Stimulated activated CD8-positive, alpha-beta memory T cell treated with anti-CD3 and anti-CD28 coated beads, Interleukin-12 subunit alpha, Interleukin-12 subunit beta, amount 100 ng/mL, for 4 hours (primary cell): ENCODE measurements at regions not wholly inside any gene's neighbourhood (a gene's known extent, or its start where the extent isn't known, plus 50 kb on each side); places are given as distances from the start of the nearest gene placed in this dataset.
"Not testable (repeated sequence)": the region's sequence is repeated elsewhere in the genome, so short reads cannot be mapped to it uniquely, and the experiment has no call there.

ENCODE experiments used
- DNase-seq: peaks from one replicate; pipeline ENCODE4 v3.0.0-alpha.2; 2020; ENCODE audit warnings: low read depth

DNA sequence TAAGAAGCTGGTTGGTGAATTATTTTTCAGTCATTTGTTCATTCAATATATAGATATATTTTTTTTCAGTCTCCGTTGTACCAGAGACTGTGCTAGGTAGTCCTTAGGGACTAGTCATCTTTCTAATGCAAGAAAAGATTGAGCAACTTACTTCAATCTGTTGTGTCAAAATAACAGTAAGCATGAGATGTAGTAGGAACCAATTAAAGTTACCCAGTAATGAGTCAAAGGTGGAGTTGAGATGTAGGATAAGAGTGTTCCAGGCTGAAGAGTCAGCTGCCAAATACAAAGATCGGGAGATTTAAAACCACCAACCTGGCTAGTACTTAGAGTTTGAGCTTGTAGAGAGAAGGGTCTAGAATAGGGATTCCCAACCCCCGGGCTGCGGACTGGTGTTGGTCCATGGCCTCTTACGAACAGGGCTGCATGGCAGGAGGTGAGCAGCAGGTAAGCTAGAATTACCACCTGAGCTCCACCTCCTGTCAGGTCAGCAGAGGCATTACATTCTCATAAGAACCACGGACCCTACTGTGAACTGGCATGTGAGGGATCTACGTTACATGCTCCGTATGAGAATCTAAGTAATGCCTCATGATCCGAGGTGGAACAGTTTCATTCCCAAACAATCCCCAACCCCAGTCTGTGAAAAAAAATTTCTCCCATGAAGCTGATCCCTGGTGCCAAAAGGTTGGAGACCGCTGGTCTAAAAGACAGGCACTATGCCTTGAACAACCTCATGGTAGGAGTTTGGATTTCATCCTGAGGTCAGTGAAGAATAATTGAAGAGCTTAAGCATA, 1241.5 kb upstream of the WWC1 start:
- no peak for DNase-seq

DNA sequence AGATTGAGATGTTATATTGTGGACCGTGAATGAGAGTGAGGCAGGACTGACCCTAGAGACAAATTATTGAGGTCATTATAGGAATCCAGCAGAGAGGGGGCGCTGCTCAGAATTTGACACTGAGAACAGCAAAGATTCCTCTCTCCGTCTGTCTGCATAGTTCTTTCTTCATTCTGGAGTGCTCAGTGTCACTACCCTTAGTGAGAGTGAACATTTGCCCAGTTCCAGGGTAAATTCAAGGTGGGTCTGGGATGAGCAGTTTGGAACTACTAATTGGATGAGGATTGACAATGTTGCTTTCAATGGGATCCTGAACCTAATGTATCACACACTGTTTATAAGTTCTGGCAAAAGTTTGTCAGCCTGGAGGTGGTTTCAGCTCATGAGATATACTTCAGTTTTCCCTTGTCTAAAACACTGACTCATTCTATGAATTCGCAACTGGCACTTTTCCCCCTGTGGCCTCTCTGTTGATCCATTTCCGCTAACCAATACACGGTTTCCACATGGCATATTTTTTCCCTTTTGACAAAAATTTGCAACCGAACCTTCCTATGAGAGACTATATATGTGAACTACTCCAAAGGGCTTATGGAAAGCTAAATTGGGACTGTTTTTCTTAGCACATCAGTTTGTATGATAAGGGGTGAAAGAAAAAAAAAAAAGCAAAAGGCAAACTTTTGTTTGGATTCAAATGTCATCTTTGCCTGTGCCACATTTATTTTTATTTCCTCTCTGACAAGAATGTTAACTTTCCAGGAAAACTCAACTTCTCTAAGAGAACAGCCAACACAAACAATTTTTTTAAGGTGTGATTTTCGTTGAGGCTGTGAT, 1240.7 kb upstream of the WWC1 start:
- no peak for DNase-seq

DNA sequence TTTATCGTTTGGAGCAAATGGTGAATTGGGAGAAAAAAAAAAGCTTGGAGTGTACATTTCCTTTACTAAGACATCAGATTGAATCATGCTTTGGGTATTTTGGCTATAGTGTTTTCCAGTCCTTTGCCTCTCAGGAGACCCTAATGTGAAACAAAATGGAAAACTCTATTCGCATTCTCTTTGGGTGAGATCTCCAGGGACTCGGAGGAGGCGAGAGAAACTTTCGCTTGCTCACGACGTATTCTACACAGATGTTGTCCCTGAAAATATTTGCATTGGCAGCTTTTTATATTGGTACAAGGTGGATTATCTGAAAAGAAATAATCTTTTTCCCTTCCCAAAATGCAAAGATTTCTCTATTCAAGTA, 1240.1 kb upstream of the WWC1 start:
- DNase-seq, result no peak

DNA sequence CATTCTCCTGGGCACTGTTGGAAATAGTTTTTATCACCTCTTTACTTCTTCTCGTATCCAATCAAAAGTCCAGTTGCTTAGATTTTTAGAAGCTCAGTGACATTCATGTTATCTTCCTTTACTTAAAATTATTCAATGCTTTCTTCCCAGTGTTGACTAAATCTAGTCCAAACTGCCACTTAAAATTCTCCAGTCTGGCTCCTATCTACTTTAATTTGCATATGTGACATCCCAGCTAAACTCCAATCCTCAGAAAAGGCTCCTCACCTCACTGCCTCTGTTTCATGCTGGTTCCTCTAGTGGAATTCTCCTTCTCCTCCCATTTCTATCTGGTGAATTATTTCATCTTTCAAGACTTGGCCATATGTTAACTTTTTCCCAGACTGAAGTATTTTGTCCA, 1238.7 kb upstream of the WWC1 start:
- DNase-seq, result no peak

DNA sequence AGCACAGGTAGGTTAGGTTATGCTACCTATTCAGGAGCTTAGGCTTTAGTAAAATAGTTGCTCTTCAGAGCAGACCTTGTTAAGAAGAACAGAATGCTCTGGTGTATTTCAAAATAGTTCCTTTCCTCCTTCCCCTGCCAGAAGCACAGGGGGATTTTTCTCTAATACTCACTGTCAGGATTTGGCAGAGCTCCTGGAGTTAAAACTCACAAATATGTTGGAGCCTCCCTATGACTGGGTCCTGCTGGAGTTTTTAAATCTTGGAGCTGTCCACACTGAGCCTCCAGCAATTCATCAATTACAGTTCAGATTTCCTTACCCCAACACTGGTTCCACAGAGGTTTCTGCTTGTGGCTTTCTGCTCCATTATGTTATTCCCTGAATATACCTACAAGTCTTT, 1233.8 kb upstream of the WWC1 start:
- DNase-seq, result no peak

DNA sequence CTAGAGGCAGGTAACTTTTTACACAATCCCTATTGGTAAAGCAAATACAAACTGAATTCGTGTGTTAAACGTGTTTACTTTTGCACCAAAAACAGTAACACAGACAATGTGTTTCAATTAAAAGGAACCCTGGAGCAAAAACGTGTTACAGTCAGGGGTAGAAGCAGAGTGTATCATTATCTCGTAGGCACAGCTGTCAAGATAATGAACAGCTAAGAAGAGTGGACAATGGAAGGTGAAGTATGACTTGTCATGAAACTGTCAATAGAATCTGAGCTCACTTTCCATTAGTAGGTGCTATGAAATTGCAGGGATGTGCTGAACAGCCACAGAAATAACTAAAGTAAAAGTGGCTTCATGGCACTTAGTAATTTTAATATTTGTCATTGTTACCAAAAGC, 1229.8 kb upstream of the WWC1 start:
- no peak for DNase-seq

DNA sequence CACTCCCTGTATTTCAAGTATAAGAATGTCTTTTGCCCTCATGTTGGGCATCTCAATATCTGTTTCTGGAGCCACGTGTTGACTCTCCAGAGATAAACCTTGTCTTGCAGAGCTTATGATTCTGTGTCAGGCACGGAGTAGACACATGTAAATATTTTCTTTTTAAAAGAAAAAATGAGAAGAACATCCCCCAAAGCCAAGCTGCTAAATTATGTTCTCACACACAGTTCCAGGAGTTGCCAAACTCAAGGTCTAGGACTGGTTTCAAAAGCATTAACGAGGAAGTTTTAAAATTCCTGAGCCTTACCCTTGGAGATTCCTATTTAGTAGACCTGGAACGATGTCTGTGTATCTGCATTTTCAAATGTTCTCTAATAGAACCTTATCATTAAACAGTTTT, 1228.3 kb upstream of the WWC1 start:
- DNase-seq, result no peak

DNA sequence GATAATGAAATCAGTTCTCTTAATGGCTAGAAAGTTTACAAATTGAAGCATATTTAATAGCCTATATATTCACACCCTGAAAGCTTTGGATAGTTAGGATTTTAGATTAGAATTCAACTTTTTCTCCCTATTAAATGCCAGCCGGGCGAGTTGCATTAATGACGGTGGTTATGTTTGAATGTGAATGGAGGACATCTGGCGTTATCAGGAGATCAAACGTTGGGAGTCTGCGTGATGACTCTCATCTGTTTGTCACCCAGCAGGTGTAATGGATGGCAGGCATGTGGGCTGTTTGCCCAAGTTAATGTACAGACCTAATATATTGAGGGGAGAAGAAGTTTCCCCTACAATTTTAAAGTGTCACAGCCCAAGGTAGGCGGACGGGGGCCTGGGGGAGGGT, 1227.7 kb upstream of the WWC1 start:
- DNase-seq, result no peak

DNA sequence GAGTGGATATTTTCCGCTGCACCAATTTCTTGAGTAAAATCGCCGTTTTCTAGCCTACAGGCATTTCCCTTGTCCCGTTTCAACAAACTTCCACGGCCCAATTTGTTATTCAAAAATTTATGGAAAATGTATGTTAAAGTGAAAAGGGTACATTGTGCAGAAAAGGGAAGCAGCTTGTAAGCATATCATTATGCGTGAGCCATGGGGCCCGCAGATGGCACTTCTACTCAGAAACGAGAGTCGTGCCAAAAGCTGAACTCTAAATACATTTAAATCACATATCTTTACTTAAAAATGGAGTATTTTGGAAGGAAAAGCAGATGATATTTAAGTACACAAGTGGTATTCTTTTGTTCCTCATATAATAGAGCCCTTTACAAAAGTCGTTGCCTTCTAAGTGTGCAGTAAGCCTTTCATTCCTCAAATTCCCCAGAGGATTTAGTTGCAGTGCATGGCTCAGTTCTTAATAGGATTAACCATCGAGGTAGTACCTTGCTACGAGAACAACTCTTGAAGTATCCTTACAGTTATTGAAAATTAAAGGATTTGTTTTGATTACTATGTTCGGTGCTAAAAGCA, 1227.2 kb upstream of the WWC1 start:
- DNase-seq, result no peak

DNA sequence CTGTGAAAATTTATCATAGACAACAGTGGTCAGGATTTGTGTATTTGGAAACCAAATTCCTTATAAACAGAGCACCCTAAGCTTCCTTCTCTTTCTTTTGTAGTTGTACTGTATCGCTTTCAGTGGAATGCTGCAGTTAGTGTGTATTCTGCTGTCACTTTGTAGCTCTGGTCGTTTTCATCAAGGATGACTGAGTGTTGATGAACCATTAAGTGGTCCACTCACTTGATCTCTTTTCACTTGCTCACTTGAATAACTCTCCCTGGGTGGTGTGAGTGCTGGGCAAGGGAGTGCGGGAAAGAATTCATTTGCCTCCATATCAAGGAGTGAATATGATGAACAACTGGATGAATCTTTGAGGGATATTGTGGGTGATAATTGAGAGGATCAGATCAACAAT, 1225.7 kb upstream of the WWC1 start:
- no peak for DNase-seq

DNA sequence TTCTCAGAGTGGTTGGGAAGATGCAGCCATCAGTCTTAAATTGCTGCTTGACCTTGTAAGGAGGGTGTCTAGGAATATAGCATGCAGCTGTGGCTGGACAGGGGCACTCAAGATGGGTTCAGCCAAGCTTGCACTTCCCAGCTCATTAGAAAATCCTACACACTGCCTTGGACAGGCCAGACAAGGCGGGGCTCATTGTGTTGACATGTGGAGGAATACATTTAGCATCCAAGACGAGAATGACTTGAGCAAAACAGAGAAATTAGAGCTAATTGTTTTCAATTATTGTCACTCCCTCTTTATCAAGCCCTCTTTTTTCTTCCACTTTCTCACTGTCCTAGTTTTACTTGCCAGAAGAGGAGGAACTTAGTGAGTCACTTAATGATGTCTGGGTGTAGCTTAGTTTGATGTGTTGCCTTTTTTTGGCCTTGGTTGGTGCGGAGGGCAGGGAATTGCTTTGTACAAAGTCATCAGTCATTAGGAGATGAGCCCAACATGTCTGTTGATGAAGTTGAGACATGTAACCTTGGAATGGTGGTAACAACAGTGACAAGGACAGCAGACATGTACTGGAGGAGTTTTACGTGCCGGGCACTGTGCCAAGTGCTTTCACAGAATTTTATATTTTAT, 1219.3 kb upstream of the WWC1 start:
- no peak for DNase-seq

DNA sequence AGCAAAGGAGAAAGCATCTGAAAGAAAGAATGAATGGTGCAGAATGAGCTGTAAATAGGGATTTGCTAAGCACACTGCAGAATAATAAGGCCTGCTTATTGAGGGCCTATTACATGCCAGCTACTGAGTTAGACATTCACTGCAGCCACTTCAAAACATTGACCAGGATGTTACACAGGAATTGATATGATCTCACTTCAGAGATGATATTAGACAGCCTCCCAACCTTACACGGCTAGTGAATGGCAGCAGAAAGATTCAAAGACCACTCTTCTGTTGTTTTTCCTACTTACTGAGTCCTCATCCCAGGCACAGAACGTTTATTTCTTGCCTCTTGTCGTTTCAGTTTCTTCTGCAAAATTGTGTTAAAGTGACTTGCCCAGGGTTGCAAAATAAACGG, 1209.9 kb upstream of the WWC1 start:
- DNase-seq, result no peak

DNA sequence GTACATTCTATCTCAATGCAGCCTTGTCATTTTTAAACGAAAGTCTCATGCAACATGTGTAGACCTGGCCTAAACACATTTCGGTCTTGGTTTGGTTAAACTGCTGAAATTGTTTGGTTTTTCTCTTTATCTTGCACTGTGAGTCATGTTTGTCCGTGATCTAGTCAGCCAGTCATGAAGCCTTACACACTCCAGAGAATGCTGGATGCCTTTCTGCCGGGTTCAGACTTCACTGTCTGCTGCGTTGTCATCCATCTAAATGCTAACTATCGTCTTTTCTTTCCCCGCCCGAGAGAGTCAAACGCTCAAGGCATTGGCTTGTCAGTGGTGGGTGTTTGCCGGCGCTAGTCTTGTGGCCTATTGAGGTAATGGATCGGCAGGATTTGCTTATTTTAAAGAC, 1194.6 kb upstream of the WWC1 start:
- DNase-seq, result no peak

DNA sequence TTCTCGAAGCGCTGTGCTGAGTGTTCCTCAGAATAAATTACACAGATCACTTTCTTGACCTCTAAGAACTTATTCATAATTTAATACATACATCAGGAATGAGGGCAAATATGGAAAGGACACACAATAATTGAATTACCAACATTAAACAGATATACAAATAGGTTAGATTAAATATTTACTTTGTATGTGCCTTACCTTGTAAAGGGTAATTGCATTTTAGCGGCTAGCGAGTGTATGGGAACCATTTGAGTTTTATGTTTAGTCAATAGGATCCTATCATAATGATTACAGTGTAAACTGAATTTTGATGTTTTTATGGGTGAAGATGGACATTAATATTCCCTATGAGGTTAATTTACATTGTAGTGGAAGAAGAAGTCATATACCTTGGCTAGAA, 1187.1 kb upstream of the WWC1 start:
- no peak for DNase-seq

DNA sequence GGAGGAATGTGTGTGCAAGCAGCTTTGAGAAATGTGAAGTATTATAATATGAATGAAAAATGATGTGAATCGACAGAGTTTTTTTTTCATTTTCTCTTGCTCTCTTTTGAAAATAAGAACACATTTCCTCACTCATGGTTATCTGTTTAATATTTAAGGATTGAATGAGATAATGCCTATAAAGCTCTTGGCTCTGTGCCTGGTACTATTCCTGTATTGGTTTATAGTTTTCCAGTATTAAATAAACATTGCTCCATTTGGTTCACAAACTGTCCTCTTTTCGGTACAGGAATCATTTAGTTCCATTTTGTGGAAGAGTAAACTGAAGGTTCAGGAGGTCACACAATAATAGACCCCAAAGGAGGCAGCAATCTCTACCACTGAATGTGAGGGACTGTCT, 1185.5 kb upstream of the WWC1 start:
- DNase-seq, result no peak

DNA sequence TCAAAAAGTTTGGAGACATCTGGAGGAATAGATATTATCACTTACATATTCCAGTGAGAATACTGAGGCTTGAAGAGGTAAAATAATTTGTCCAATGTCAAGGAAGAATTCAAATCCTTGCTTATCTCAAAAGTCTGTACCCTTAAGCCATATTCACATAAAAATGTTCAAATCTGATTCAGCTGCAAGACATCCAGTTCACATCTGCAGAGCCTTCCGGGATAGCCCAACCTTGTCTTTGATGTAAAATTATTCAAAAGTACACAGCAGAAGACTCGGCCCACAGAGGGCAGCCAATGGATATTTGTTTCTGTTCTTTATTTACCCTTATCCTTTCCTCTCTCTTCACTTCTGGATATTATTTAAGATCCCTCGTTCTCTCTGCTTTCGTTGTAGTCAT, 1183.8 kb upstream of the WWC1 start:
- no peak for DNase-seq

DNA sequence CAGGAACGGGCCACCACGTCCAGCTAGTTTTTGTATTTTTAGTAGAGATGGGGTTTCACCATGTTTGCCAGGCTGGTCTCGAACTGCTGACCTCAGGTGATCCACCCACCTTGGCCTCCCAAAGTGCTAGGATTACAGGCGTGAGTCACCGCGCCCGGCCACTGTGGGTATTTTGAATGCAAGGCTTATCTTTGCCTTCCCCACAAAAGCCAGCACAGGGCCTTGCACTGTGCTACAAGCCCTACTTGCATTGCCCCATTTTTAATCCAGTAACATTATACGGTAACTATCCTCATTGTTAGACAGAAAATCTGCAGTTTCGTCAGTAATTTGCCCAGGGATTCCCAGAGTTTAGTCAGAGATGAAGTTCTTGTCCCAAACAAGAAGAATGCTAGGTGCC, 1183.2 kb upstream of the WWC1 start:
- not testable (repeated sequence) for DNase-seq

DNA sequence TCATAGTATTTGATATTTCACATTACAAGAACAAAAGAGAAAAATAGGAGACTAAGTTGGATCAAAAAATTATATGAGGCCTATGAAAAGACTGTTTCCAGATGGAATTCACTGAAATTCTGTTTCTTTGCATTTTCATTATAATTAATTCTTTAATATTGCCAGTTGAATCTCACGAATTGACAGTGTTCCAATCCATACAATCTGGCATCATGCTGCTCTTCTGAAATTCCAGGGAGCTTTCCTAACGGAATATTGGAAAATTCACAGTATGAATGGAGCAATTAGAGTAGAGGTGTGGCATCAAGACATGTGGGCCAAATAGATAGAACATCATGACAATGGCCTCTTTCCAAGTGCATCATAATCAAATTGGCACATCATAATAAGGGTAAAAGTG, 1178.9 kb upstream of the WWC1 start:
- DNase-seq, result no peak

DNA sequence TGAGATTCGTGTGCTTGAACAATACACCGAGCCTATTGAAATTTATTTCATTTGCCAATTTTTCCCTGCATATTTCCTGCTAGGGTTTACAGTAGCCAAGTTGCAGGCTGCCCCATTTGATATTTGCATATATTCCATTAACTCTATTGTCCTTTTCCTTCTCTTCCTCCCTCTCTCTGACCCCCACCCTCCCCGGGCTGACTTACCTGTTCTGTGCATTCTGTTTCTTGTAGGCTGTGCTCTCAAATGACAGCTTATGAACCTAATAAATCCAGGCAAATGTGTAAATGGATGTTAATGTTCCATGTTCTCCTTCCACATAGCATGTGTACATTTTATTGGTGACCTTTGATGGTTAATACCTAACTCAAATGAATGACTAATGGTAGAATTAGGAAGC, 1169.2 kb upstream of the WWC1 start:
- DNase-seq, result no peak

DNA sequence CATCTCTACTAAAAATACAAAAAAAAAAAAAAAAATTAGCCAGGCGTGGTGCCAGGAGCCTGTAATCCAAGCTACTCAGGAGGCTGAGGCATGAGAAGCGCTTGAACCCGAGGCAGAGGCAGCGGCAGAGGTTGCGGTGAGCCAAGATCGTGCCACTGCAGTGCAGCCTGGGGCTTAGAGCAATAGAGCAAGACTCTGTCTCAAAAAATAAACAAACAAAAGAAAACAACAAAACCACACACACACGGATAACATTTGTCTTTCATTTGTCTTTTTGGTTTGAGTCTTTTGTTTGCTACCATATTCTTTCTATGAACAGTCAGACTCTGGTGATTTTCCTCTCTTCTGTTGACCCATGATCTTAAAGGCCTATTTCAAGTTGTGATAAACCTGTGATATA, 1168.3 kb upstream of the WWC1 start:
- no peak for DNase-seq

DNA sequence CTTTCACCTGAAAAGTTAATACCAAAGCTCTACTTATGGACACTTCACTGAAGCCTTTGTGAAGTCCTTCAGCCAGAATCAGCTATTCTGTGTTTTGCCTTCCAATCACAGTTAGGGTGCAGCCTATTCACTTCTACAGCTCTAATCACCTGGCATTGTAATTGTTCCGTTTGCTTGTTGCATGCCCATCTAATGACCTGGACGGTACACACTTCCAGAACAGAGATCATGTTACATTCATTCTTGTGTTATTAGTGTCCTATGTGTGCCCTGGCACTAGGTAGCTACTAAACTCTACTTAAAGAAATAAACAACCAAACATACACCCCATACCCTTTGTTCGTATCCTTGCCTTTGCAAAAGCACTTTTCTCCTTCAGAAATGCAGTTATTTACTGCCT, 1162.9 kb upstream of the WWC1 start:
- no peak for DNase-seq

DNA sequence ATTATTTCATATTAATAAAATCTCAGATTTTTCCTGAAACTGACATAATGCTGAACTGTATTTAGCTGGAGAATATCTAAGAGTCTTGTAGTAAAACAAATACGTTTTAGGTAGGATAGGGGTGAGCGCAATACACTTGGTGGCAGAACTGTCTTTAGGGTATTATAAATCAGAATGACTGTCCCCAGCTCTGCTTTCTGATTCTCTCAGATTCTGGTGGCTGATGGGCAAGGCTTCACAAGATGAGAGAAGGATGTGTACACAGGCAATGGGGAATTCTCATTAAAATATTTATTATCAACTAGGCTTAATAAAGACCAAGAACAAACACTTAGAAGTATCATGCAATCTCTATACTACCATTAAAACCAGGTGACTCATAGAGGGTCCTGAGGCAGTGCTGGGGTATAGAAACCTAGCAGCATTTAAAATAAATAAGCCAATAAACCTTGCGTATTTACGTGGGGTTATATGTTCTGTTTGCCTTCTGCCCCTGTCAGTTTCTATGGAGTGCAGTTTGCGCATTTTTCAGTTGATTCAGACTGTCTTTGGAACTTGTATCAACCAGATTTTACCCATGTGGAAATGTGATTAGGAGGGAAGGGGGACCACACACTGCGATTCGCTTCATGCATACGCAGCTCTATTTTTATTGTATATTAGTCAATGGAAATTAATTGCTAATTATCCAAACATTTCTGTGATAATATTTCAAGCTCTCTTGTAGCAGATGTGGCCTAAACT, 1150.7 kb upstream of the WWC1 start:
- DNase-seq, result no peak
